ENCODE measurements at regions not wholly inside any gene's neighbourhood (a gene's known extent, or its start where the extent isn't known, plus 50 kb on each side); places are given as distances from the start of the nearest gene placed in this dataset.

GRCh38 chr3:168239287-168239686 is 143.6 kb upstream of the GOLIM4 start:
- no peaks in the 10 kb centered on the region for H3F3A ChIP-seq (replicated peaks; ENCODE audit: low read depth)
- no peak overlapping the region for H3K27ac ChIP-seq (ENCODE audit: low read depth)
- TF ChIP-seq, protein P1, sequence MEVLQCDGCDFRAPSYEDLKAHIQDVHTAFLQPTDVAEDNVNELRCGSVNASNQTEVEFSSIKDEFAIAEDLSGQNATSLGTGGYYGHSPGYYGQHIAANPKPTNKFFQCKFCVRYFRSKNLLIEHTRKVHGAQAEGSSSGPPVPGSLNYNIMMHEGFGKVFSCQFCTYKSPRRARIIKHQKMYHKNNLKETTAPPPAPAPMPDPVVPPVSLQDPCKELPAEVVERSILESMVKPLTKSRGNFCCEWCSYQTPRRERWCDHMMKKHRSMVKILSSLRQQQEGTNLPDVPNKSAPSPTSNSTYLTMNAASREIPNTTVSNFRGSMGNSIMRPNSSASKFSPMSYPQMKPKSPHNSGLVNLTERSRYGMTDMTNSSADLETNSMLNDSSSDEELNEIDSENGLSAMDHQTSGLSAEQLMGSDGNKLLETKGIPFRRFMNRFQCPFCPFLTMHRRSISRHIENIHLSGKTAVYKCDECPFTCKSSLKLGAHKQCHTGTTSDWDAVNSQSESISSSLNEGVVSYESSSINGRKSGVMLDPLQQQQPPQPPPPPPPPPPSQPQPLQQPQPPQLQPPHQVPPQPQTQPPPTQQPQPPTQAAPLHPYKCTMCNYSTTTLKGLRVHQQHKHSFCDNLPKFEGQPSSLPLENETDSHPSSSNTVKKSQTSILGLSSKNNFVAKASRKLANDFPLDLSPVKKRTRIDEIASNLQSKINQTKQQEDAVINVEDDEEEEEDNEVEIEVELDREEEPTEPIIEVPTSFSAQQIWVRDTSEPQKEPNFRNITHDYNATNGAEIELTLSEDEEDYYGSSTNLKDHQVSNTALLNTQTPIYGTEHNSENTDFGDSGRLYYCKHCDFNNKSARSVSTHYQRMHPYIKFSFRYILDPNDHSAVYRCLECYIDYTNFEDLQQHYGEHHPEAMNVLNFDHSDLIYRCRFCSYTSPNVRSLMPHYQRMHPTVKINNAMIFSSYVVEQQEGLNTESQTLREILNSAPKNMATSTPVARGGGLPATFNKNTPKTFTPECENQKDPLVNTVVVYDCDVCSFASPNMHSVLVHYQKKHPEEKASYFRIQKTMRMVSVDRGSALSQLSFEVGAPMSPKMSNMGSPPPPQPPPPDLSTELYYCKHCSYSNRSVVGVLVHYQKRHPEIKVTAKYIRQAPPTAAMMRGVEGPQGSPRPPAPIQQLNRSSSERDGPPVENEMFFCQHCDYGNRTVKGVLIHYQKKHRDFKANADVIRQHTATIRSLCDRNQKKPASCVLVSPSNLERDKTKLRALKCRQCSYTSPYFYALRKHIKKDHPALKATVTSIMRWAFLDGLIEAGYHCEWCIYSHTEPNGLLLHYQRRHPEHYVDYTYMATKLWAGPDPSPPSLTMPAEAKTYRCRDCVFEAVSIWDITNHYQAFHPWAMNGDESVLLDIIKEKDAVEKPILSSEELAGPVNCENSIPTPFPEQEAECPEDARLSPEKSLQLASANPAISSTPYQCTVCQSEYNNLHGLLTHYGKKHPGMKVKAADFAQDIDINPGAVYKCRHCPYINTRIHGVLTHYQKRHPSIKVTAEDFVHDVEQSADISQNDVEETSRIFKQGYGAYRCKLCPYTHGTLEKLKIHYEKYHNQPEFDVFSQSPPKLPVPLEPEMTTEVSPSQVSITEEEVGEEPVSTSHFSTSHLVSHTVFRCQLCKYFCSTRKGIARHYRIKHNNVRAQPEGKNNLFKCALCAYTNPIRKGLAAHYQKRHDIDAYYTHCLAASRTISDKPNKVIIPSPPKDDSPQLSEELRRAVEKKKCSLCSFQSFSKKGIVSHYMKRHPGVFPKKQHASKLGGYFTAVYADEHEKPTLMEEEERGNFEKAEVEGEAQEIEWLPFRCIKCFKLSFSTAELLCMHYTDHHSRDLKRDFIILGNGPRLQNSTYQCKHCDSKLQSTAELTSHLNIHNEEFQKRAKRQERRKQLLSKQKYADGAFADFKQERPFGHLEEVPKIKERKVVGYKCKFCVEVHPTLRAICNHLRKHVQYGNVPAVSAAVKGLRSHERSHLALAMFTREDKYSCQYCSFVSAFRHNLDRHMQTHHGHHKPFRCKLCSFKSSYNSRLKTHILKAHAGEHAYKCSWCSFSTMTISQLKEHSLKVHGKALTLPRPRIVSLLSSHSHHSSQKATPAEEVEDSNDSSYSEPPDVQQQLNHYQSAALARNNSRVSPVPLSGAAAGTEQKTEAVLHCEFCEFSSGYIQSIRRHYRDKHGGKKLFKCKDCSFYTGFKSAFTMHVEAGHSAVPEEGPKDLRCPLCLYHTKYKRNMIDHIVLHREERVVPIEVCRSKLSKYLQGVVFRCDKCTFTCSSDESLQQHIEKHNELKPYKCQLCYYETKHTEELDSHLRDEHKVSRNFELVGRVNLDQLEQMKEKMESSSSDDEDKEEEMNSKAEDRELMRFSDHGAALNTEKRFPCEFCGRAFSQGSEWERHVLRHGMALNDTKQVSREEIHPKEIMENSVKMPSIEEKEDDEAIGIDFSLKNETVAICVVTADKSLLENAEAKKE (CRISPR knock-in tag; IDR thresholded peaks at IDR 0.05): no peak
- TF ChIP-seq STAT1 (IDR thresholded peaks at IDR 0.05; ENCODE audit: unreplicated experiment) (no peak), ZNF331 (CRISPR knock-in tag; IDR thresholded peaks at IDR 0.05; ENCODE audit: low read depth) (no peak), EZH2 (IDR thresholded peaks at IDR 0.05; ENCODE audit: low read depth, unreplicated experiment) (no peak), ETS1 (IDR thresholded peaks at IDR 0.05) (no peak), CREB1 (CRISPR knock-in tag; IDR thresholded peaks at IDR 0.05; ENCODE audit: low read depth) (no peak), EZH2phosphoT487 (IDR thresholded peaks at IDR 0.05; ENCODE audit: unreplicated experiment) (no peak), ZNF114 (CRISPR knock-in tag; IDR thresholded peaks at IDR 0.05) (no peak), POLR2AphosphoS5 (IDR thresholded peaks at IDR 0.05; ENCODE audit: low read depth) (no peak), NANOG (IDR thresholded peaks at IDR 0.05; ENCODE audit: borderline replicate concordance) (no peak), CTCF (conservative IDR thresholded peaks at IDR 0.05; ENCODE audit: low read depth in 2 of 2) (no peak), JUNB (IDR thresholded peaks at IDR 0.05; ENCODE audit: unreplicated experiment) (no peak)
- TF ChIP-seq, protein P2, sequence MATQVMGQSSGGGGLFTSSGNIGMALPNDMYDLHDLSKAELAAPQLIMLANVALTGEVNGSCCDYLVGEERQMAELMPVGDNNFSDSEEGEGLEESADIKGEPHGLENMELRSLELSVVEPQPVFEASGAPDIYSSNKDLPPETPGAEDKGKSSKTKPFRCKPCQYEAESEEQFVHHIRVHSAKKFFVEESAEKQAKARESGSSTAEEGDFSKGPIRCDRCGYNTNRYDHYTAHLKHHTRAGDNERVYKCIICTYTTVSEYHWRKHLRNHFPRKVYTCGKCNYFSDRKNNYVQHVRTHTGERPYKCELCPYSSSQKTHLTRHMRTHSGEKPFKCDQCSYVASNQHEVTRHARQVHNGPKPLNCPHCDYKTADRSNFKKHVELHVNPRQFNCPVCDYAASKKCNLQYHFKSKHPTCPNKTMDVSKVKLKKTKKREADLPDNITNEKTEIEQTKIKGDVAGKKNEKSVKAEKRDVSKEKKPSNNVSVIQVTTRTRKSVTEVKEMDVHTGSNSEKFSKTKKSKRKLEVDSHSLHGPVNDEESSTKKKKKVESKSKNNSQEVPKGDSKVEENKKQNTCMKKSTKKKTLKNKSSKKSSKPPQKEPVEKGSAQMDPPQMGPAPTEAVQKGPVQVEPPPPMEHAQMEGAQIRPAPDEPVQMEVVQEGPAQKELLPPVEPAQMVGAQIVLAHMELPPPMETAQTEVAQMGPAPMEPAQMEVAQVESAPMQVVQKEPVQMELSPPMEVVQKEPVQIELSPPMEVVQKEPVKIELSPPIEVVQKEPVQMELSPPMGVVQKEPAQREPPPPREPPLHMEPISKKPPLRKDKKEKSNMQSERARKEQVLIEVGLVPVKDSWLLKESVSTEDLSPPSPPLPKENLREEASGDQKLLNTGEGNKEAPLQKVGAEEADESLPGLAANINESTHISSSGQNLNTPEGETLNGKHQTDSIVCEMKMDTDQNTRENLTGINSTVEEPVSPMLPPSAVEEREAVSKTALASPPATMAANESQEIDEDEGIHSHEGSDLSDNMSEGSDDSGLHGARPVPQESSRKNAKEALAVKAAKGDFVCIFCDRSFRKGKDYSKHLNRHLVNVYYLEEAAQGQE (IDR thresholded peaks at IDR 0.05; ENCODE audit: unreplicated experiment): no peak
- H3K36me3 ChIP-seq (ENCODE audit: insufficient read depth): no peaks in the 10 kb centered on the region
- H3K27me3 Mint-ChIP-seq (ENCODE audit: insufficient read depth, low read depth, poor library complexity): no peaks in the 10 kb centered on the region
- no peak overlapping the region for H3K4me3 Mint-ChIP-seq
- no peak overlapping the region for H3K4me3 ChIP-seq
- H3K9me2 ChIP-seq (ENCODE audit: insufficient read depth): no peaks in the 10 kb centered on the region
- no peaks in the 10 kb centered on the region for H3K4me1 ChIP-seq (ENCODE audit: insufficient read depth)
- no peak overlapping the region for H3K4me2 ChIP-seq
- H3K4me1 Mint-ChIP-seq: no peaks in the 10 kb centered on the region; the same call in 2 of the 3 replicates
- H4K20me1 ChIP-seq (replicated peaks; ENCODE audit: insufficient read depth): no peaks in the 10 kb centered on the region
- DNase-seq (ENCODE audit: low spot score) (no peak), ATAC-seq (no peak)
- no peaks in the 10 kb centered on the region for H3K79me2 ChIP-seq (replicated peaks; ENCODE audit: insufficient read depth)
- no peak overlapping the region for H2AFZ ChIP-seq
- no peaks in the 10 kb centered on the region; the same call in 2 of the 3 replicates for H3K9me3 Mint-ChIP-seq
- no peaks in the 10 kb centered on the region for H3K36me3 Mint-ChIP-seq (ENCODE audit: low read depth)
- no peaks in the 10 kb centered on the region for H3K27me3 ChIP-seq (ENCODE audit: insufficient read depth)
- no peak overlapping the region for H3K27ac Mint-ChIP-seq

All from GM23338 (cell line).